ENCODE measurements at regions not wholly inside any gene's neighbourhood (a gene's known extent, or its start where the extent isn't known, plus 50 kb on each side); places are given as distances from the start of the nearest gene placed in this dataset.

GRCh38 chr1:5752746-5753548 lies 239.3 kb downstream of the NPHP4 start:
- intact Hi-C loops (cut with micrococcal nuclease), result no loop called here
- no peaks in the 10 kb centered on the region for H3K27me3 ChIP-seq (ENCODE audit: control insufficient read depth in 2 of 2, insufficient read depth in 2 of 2, low read length in 2 of 2)
- no peaks in the 10 kb centered on the region for H3K79me2 ChIP-seq (ENCODE audit: insufficient read depth, low read length)
- Mint-ChIP-seq H3K4me3 (no peak overlapping the region), H3K36me3 (no peaks in the 10 kb centered on the region), H3K9me3 (no peaks in the 10 kb centered on the region), H3K27me3 (ENCODE audit: low read depth in 3 of 3) (peaks cover 0 to 3% (median 2%) of the 10 kb centered on the region in 3 donors), H3K27ac (no peak overlapping the region), H3K4me1 (no peaks in the 10 kb centered on the region)
- H3K4me1 ChIP-seq (ENCODE audit: control insufficient read depth in 1 of 2, insufficient read depth in 2 of 2, low read length in 2 of 2), result no peaks in the 10 kb centered on the region
- no peak overlapping the region for H3K27ac ChIP-seq (ENCODE audit: low read depth in 1 of 2, low read length in 2 of 2)
- 83% methylated on average over 4 of the region's 15 CpGs for WGBS (ENCODE audit: insufficient coverage)
- H2AFZ ChIP-seq (ENCODE audit: insufficient read depth, low read depth, low read length, poor library complexity, severe bottlenecking), result no peak overlapping the region
- no peak overlapping the region for H3K4me2 ChIP-seq (replicated peaks; ENCODE audit: extremely low read depth, low read length, poor library complexity, severe bottlenecking)
- H3K9ac ChIP-seq (ENCODE audit: insufficient read depth, low read length, poor library complexity, severe bottlenecking), result no peak overlapping the region
- no peak overlapping the region for H3K4me3 ChIP-seq (replicated peaks in 1 of 3; ENCODE audit: low read depth in 2 of 3, low read length in 3 of 3)
- no peaks in the 10 kb centered on the region for H3K36me3 ChIP-seq (replicated peaks in 1 of 2; ENCODE audit: control insufficient read depth in 1 of 2, insufficient read depth in 2 of 2, low read length in 2 of 2)
- no peaks in the 10 kb centered on the region for H4K20me1 ChIP-seq (ENCODE audit: insufficient read depth, low read length)
- no peak for DNase-seq
- no peaks in the 10 kb centered on the region for H3K9me3 ChIP-seq (replicated peaks in 1 of 2; ENCODE audit: control insufficient read depth in 1 of 2, insufficient read depth in 1 of 2, low read length in 2 of 2)
- no peak for TF ChIP-seq CTCF (IDR thresholded peaks at IDR 0.05)

- Mint-ChIP-seq H3K27ac (no peak overlapping the region), H3K4me1 (no peaks in the 10 kb centered on the region), H3K36me3 (no peaks in the 10 kb centered on the region), H3K9me3 (no peaks in the 10 kb centered on the region), H3K27me3 (ENCODE audit: low read depth in 3 of 3) (peaks cover 0 to 3% (median 2%) of the 10 kb centered on the region in 3 donors), H3K4me3 (no peak overlapping the region)
- no peaks in the 10 kb centered on the region for H3K36me3 ChIP-seq (replicated peaks in 1 of 2; ENCODE audit: control insufficient read depth in 1 of 2, insufficient read depth in 2 of 2, low read length in 2 of 2)
- H2AFZ ChIP-seq (ENCODE audit: insufficient read depth, low read depth, low read length, poor library complexity, severe bottlenecking), result no peak overlapping the region
- no peak overlapping the region for H3K4me3 ChIP-seq (replicated peaks in 1 of 3; ENCODE audit: low read depth in 2 of 3, low read length in 3 of 3)
- no peak for TF ChIP-seq CTCF (IDR thresholded peaks at IDR 0.05)
- no peak for DNase-seq
- intact Hi-C loops (cut with micrococcal nuclease), result no loop called here
- H3K27ac ChIP-seq (ENCODE audit: low read depth in 1 of 2, low read length in 2 of 2), result no peak overlapping the region
- no peaks in the 10 kb centered on the region for H3K79me2 ChIP-seq (ENCODE audit: insufficient read depth, low read length)
- H4K20me1 ChIP-seq (ENCODE audit: insufficient read depth, low read length), result no peaks in the 10 kb centered on the region
- no peak overlapping the region for H3K4me2 ChIP-seq (replicated peaks; ENCODE audit: extremely low read depth, low read length, poor library complexity, severe bottlenecking)
- H3K9ac ChIP-seq (ENCODE audit: insufficient read depth, low read length, poor library complexity, severe bottlenecking), result no peak overlapping the region
- H3K9me3 ChIP-seq (replicated peaks in 1 of 2; ENCODE audit: control insufficient read depth in 1 of 2, insufficient read depth in 1 of 2, low read length in 2 of 2), result no peaks in the 10 kb centered on the region
- H3K27me3 ChIP-seq (ENCODE audit: control insufficient read depth in 2 of 2, insufficient read depth in 2 of 2, low read length in 2 of 2), result no peaks in the 10 kb centered on the region
- no peaks in the 10 kb centered on the region for H3K4me1 ChIP-seq (ENCODE audit: control insufficient read depth in 1 of 2, insufficient read depth in 2 of 2, low read length in 2 of 2)
- WGBS (ENCODE audit: insufficient coverage), result 89% methylated on average over 8 of the region's 14 CpGs
Observed at GRCh38 chr1:5751833-5752745, 240.1 kb downstream of the NPHP4 start.
